CMK (cell line): ENCODE measurements at regions not wholly inside any gene's neighbourhood (a gene's known extent, or its start where the extent isn't known, plus 50 kb on each side); places are given as distances from the start of the nearest gene placed in this dataset.
"Not testable (repeated sequence)": the region's sequence is repeated elsewhere in the genome, so short reads cannot be mapped to it uniquely, and the experiment has no call there.

Experiments
- DNase-seq: peaks from one replicate; pipeline ENCODE4 v3.0.0-alpha.2; 2010; ENCODE audit warnings: low read depth

GRCh38 chr10:108956149-108956548, 967.2 kb downstream of the XPNPEP1 start:
- DNase-seq, result no peak

GRCh38 chr10:108920029-108920428, 1003.3 kb downstream of the XPNPEP1 start:
- not testable (repeated sequence) for DNase-seq

GRCh38 chr10:108913300-108913699, 1010.0 kb downstream of the XPNPEP1 start:
- DNase-seq, result no peak

- DNase-seq, result no peak
Measured at GRCh38 chr10:108911814-108912541, 1011.3 kb downstream of the XPNPEP1 start.

GRCh38 chr10:108908096-108908495, 1015.2 kb downstream of the XPNPEP1 start:
- DNase-seq, result no peak

GRCh38 chr10:108905821-108906220, 1017.5 kb downstream of the XPNPEP1 start:
- no peak for DNase-seq

GRCh38 chr10:108905171-108905570, 1018.1 kb downstream of the XPNPEP1 start:
- no peak for DNase-seq

GRCh38 chr10:108904163-108904838, 1019.0 kb downstream of the XPNPEP1 start:
- DNase-seq, result no peak

GRCh38 chr10:108902619-108903285, 1020.6 kb downstream of the XPNPEP1 start:
- no peak for DNase-seq

- DNase-seq, result no peak
Measured at GRCh38 chr10:108901781-108902618, 1021.3 kb downstream of the XPNPEP1 start.

- DNase-seq, result no peak
Measured at GRCh38 chr10:108899670-108900069, 1023.6 kb downstream of the XPNPEP1 start.

GRCh38 chr10:108894402-108895301, 1028.7 kb downstream of the XPNPEP1 start:
- DNase-seq, result no peak

GRCh38 chr10:108877095-108877561, 1046.2 kb downstream of the XPNPEP1 start:
- DNase-seq, result no peak

GRCh38 chr10:108872854-108873253, 1050.5 kb downstream of the XPNPEP1 start:
- no peak for DNase-seq

GRCh38 chr10:108868881-108869280, 1054.4 kb downstream of the XPNPEP1 start:
- no peak for DNase-seq

- no peak for DNase-seq
Measured at GRCh38 chr10:108862676-108863350, 1060.5 kb downstream of the XPNPEP1 start.

- no peak for DNase-seq
Measured at GRCh38 chr10:108861181-108861754, 1062.0 kb downstream of the XPNPEP1 start.

GRCh38 chr10:108852211-108852610, 1071.1 kb downstream of the XPNPEP1 start:
- no peak for DNase-seq

- no peak for DNase-seq
Measured at GRCh38 chr10:108850138-108850854, 1073.0 kb downstream of the XPNPEP1 start.
